ENCODE measurements at regions not wholly inside any gene's neighbourhood (a gene's known extent, or its start where the extent isn't known, plus 50 kb on each side); places are given as distances from the start of the nearest gene placed in this dataset.

- TF ChIP-seq EZH2phosphoT487 (IDR thresholded peaks at IDR 0.05; ENCODE audit: borderline replicate concordance, low read length): no peak
- no peak for TF ChIP-seq CTCF (conservative IDR thresholded peaks at IDR 0.05; ENCODE audit: low read depth, low read length)
- no peak for TF ChIP-seq EZH2 (IDR thresholded peaks at IDR 0.05; ENCODE audit: low read length, unreplicated experiment)
These were observed 287.0 kb upstream of the MAGEB18 start for GRCh38 chrX:25851141-25851540.
